HG02852 (cell line): ENCODE measurements at regions not wholly inside any gene's neighbourhood (a gene's known extent, or its start where the extent isn't known, plus 50 kb on each side); places are given as distances from the start of the nearest gene placed in this dataset.
"Not testable (repeated sequence)": the region's sequence is repeated elsewhere in the genome, so short reads cannot be mapped to it uniquely, and the experiment has no call there.

Experiments
- ATAC-seq: cut with Tn5 transposase; IDR thresholded peaks from one replicate; pipeline ENCODE4 v1.9.1; 2021; ENCODE audit warnings: mild to moderate bottlenecking, moderate library complexity; ENCODE audit not compliant: unreplicated experiment

DNA sequence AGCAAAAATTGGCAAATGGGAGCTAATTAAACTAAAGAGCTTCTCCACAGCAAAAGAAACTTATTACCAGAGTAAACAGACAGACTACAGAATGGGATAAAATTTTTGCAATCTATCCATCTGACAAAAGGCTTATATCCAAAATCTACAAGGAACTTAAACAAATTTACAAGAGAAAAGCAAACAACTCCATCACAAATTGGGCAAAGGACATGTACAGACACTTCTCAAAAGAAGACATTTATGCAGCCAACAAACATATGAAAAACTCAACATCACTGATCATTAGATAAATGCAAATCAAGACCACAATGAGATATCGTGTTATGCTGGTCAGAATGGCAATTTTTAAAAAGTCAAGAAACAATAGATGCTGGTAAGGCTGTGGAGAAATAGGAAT is 315.6 kb downstream of the DMAC1 start:
- ATAC-seq, result not testable (repeated sequence)

DNA sequence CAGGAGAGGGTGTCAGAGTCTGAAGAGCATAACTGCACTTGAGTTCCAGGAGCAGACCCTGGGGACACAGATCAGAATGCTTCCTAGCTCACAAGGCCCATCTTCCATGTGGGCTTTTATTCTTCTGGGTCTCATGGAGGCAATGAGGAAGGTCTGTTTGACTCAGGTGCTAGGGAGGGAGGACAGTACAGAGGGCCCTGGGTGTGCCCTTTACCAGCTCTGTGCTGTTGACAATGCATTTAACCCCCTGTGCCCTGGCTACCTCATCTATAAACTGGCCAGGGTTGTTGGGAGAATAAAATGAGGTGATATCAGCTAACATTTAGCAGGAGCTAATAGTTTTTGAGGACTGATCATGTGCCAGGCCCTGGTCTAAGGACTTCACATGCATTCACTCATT is 318.0 kb downstream of the DMAC1 start:
- no peak for ATAC-seq

DNA sequence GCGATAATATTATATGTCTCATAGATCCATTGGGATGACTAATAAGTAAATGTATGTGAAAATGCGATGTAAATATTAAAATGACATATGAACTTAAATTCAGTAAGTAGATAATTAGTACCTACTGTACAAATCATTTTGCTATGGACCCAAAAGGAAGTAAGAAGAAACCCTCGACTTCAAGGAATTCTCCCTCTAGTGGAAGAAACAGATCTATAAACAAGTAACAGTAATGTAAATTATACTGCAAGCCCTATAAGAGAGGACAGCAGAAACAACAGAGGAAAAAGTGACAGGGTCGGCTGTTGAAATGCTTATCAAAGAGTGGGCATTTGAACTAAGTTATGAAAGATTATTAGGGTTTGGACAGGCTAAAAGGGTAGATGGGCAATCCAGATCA is 320.3 kb downstream of the DMAC1 start:
- ATAC-seq, result no peak

DNA sequence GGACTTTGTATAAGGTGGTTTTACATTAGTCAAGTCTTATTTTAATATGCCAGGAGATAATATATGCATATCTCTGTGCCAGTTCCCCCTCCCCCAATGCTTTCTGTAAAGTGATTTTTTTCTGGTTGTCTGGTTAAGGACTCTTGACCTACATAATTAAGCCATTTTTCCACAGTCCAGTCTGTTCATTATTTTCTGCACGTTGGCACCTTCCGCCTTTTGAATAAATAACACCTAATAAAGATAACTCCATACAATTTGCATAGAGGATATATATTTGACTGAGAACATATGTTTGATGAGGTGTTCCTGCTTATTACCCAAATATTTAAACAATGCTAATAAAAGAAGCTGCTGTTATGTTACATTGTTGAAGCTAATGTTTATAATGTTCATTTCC is 320.9 kb downstream of the DMAC1 start:
- ATAC-seq, result no peak

DNA sequence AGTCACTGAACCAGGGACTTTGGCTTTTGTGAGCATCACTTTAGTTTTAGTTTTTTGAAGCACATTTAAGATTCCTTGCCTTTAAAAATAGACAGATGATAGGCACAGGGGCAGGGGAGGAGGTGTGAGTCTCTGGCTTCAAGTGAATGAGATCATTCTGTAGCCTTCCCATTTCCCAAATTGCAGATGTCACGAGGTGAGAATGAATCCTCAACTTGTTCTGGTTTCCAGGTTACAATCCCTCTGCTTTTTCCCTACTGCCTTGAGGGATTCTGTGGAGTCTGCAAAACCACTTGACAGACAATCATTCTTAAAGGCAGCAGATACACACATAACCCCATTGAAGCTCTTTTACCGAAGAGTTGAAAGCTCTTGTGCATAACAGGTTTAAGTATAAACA is 332.4 kb downstream of the DMAC1 start:
- ATAC-seq, result no peak

DNA sequence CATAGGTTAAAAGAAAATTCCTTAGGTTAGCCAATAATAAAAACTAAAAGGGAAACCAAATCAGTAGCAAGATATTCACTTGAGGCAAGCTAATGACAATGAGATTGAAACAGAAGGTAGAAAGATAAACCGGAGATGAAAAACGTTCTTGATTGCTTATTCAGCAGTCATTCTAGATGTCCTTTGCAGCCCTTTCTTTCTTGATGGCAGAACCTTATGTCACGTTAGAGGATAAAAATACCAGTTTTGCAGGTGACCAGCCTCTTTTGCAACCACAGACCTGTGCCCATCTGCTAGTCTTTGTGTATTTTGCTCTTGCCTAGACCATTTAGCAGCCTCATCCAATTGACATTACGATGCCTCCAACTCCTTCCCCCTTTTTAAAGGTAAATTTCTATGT is 337.8 kb downstream of the DMAC1 start:
- ATAC-seq, result no peak

DNA sequence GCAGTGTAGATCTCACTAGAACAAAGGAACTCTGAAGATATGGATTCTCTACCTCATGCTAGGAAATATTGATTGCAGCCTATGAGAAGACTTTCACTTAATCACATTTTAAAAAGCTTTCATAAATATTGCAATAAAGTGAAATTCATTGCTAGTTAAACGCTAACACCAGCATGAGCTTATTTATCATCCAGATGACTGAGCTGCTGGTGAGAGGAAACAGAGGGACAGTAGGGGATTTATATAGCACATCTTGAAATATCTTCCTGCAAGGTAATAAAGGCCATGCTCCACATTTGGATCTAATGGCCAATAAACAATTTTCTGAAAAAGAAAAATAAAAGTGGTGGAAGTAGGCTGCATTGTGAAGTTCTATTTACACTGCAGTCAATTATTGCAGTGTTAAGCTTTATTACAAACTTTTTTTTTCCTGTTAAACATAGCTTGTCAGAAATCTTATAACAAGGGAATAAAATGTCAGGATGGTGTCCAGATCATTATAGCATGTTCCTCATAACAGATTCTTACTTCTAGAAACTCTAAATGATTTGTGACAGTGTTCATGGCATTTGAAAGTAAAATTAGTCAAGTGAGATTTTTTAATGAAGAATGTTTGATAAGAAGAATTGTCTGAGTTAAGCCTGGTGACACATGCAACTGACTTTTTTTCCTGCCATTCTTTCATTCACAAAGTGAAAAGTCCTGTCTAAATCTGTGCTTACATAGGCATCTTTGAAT is 342.6 kb downstream of the DMAC1 start:
- ATAC-seq, result no peak

DNA sequence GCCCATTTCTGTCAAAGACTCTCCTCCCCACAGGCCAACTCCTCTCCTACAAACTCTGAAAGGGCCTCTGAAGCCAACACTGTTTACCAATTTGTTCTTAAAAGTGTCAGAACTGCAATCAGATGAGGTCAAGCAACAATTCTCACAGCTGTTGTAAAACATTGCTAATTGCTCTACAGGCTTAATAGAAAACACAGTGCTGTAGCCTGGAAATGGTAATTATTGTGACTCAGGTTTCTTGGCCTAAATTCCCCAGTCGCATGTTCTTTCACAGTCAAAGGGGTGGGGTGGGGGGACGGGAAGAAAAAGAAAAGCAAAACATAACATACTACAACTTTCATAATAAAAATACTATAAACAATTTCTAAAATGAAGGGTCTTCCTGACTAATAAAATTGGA is 343.2 kb downstream of the DMAC1 start:
- ATAC-seq, result no peak

DNA sequence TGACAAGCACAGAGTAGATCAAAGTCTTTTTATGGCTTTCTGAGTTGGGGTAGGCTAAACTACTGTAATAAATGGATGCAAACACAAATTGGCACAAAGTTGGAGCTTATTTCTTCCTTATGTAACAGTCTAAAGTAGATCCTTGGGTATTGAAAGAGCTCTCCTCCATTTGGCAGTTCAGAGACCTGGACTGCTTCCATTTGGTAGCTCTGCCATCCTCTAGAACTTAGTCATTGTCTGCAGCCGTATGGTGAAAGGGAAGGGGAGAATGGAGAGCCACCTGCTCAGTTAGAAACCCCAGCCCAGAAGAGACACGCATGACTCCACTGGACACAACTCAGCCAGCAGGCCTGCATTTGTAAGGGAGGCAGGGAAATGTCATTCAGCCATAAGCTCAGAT is 345.0 kb downstream of the DMAC1 start:
- no peak for ATAC-seq

DNA sequence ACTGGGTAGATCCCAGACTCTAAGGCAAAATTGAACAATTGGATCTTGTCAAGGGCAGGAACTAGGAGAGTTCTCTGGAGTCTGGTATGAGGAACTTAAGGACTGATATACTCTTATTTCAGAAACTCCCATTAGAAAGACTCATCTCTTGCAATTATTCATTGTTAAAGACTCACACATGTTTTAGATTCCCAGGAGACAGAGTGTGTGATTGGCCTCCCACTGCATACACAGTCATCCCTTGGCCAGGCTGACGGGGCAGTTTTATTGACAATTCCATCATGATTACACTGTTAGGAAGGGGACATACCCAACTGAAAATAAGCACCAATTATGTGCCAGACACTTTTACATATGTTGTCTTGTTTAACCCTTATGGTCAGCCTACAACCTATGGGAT is 347.2 kb downstream of the DMAC1 start:
- no peak for ATAC-seq

DNA sequence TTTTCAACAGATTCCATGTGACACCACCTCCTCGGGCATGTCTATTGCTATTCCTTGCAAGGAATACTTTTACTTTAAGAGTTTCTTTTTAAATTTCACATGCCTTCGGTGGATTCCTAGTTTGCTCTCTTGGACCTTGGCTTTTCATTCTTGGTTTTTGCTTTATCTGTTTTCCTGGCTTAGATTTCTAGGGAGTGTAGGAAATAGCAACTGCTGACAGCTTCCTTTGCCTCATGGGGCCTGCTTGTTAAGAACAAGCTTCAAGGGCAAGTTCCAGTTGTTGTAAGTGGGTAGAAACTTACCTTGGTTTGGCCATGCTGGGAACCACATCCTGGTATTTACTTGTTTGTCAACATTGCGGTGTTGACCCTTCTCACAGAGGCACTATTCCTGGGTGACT is 348.5 kb downstream of the DMAC1 start:
- no peak for ATAC-seq

DNA sequence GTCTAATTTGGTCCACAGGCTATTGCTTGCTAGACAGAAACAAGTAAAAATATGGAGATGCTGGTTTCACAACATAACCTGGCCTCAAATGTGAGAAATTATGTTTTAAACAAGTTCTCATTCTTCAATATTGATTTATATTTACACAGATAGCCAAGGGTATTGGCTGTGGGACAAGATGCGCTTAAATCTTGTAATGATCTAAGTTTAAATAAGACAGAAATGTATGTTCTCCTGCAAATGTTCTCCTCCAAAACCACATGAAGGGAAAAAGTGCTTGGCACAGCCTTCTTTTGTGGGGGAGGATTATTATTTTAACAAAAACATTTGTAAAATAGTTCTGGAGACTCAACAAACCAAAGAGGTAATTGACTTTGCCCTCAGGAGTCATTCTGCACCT is 356.0 kb downstream of the DMAC1 start:
- no peak for ATAC-seq

DNA sequence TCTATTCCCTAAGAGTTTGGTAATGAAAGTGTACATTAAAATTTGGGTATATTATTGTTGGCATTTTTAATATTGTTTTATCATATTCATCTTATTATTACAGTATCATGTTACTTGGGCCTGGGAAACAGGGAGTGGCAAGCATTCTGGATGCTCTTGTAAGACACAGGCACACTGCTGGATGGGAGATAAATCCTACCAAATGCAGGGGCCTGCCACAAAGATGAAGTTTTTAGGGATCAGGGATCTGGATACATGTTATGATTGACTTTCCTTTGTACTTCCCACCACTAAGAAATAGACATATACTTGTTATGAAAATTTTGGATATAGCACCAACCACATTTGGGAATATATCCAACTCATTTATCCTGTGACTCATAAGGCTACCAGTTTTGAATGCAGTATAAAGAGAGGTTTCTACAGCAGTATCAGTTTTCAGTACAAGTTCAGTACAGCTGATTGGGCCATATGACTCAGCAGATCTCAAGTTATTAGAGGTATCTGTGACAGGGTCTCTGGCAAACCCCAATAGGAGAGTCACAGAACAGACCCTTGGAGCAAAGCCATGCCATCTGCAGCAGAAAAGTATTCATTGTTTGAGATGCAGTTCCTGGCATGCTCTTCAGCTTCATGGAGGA is 360.1 kb downstream of the DMAC1 start:
- no peak for ATAC-seq

DNA sequence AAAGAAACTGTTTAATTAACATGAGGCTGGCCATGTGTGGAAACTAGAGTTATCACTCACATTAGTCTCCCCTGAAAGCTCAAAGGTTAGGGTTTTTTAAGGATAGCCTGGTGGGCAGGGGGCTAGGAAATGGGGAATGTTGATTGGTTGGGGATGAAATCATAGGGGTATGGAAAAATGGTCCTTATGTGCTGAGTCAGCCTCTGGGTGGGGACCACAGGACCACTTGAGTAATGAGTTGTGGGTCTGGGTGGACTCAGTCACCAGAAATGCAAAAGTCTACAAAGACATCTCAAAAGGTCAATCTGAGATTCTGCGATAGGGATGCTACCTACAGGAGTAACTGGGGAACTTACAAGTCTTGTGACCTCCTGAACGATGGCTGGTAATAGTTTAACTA is 362.8 kb downstream of the DMAC1 start:
- no peak for ATAC-seq

DNA sequence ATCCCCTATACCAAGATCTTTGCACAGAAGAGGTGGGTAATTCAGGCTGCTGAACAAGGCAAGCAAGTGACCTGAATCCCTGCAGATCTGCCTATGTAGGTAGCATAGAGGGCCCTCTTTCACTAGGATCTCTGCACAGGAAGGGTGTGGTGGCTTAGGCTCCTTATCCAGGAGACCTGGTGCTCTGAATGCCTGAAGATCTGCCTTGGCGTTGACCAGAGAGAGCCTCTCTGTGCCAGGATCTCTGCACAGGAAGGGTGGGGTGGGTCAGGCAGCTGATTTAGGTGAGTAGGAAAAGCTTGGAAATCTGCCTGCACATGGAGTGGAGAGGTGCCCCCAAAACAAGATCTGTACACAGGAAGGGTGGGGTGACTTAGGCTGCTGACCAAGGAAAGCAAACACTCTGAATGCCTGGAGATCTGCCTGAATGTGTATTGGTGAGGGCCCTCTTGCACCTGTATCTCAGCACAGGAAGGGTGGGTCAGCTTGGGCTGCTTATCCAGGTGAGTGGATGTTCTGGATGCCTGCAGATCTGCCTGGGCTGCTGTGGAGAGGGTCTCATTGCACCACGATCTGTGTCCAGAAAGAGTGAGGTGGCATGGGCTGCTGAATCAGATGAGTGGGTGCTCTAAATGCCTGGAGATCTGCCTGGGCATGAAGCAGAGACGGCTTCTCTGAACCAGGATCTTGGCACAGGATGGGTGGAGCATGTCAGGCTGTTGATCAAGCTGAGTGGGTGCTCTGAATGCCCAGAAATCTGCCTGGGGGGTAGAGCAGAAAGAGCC is 365.9 kb downstream of the DMAC1 start:
- ATAC-seq, result no peak

DNA sequence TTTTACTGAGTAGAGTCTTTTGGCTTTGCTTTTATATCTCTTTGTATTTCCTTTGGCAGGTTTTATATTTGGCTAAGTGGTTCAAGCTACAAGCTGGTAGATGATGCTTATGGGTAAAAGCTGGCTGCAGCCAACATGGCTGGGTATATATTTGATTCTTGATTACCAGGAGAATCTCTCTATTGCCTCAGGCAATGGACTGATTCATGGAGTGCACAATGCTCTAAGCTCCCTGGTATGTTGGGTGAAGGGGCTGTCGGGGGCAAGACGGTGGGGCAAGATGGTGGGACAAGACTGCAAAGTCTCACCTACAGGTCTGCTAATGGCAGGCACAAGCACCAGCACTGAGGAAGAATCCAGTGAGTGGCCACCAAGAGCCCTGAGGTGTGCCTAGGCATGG is 366.6 kb downstream of the DMAC1 start:
- ATAC-seq, result no peak

DNA sequence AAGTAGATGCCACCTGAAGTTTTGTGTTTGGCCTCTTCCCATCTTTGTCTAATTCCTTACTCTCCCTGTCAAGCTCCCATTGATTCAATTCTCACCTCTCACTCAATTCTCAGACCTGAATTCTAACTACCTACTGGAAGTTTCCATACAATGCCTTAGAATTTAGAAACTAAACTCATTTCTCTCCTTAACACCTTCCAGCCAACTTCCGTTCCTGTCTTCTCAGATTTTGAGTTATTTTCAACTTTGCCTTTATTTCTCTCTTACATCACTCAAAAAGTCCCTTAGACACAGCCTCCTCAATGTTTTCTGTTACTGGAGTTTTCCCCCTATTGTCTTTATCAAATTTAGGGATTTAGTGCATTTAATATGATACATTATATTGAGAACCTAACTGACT is 382.2 kb downstream of the DMAC1 start:
- not testable (repeated sequence) for ATAC-seq

DNA sequence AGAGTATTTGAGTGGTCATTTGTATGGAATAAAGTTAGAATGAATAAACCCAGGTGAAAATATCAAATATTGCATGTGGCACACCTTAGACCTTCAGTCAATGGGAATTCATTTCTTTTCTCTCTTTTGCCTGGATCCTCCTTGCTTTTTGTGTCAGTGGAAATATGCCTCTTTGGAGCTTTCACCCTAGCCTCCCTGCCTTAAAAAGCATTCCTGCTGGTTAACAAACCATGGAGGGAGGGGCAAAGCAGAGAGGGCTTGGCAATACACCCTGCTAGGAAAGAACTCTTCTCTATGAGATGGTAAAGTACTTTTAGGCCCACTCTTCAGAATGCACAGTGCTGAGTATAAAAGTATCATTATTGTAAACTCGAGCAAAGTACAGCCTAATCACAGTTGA is 383.7 kb downstream of the DMAC1 start:
- no peak for ATAC-seq

DNA sequence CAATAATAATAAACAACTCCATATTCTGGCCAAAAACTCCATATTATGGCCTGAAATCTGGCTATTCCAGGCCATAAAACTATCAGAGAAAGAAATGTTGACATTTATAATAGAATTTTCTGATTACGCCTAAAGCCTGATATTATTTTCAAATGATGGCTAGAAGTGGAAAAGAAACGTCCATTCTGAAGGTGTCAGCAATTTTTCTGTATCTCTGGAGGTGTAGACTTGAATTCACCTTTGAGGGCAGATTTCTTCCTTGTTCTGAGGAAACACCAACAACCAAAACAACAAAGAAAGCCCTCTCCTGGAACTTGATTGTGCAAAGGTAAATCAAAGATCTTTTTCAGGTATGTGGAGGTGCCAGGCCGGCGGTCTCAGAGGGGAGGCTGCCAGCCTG is 390.7 kb downstream of the DMAC1 start:
- ATAC-seq, result no peak

DNA sequence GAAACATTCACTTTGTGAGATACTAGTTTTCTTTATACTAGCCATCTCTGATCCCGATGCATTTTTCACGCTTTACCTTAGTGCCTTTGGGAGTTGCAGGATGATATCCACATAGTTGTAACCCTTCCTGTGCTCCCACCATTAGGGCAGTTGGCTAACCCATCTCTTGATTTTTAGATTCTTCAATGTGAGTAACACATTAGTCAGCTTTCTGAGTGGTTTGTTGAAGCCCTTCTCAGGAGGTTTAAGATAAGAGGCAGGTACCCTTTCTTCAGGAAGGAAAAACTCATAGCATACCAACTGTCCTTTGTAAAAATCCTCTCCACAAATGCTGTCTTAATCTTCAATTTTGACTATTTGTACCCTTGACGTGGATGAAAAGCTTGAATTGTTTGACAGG is 392.3 kb downstream of the DMAC1 start:
- ATAC-seq, result no peak

DNA sequence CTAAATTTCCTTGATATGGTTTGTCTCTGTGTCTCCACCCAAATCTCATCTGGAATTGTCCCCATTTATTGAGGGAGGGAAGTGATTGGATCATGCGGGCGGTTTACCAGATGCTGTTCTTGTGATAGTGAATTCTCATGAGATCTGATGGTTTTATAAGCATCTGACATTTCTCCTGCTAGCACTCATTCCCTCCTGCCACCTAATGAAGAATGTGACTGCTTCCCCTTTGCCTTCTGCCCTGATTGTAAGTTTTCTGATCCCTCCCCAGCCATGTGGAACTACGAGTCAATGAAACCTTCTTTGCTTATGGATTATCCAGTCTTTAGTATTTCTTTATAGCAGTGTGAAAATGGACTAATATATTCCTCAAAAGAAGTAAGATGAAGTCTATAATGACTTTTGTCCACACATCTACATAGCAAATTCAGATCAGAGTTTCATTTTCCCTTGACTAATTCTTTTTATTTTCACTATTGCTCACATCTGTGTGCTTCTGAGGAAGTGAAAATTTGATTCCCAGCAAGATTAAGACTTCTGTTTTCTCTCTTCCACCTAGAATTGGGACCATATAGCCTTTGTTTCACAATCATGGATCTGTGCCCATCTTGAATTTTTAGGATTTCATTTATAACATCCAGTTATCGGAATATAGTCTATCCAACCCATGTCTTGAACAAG is 393.5 kb downstream of the DMAC1 start:
- peak; percentile 92 for ATAC-seq
